ENCODE measurements at regions not wholly inside any gene's neighbourhood (a gene's known extent, or its start where the extent isn't known, plus 50 kb on each side); places are given as distances from the start of the nearest gene placed in this dataset.
"Not testable (repeated sequence)": the region's sequence is repeated elsewhere in the genome, so short reads cannot be mapped to it uniquely, and the experiment has no call there.

GRCh38 chr2:208671284-208671683 lies 264.7 kb downstream of the PTH2R start:
- no peak overlapping the region for H3K4me3 ChIP-seq (ENCODE audit: low read depth, low read length)
- DNase-seq (ENCODE audit: low read depth): no peak

GRCh38 chr2:208671886-208672680 lies 265.5 kb downstream of the PTH2R start:
- H3K4me3 ChIP-seq (ENCODE audit: low read depth, low read length): no peak overlapping the region
- no peak for DNase-seq (ENCODE audit: low read depth)

- DNase-seq (ENCODE audit: low read depth): no peak
- H3K4me3 ChIP-seq (ENCODE audit: low read depth, low read length): no peak overlapping the region
Measured at GRCh38 chr2:208673631-208674030, 267.0 kb downstream of the PTH2R start.

GRCh38 chr2:208674919-208675318 lies 268.3 kb downstream of the PTH2R start:
- H3K4me3 ChIP-seq (ENCODE audit: low read depth, low read length): no peak overlapping the region
- no peak for DNase-seq (ENCODE audit: low read depth)

- DNase-seq (ENCODE audit: low read depth); H3K4me3 ChIP-seq (ENCODE audit: low read depth, low read length): not testable (repeated sequence)
Measured at GRCh38 chr2:208685929-208686328, 279.3 kb downstream of the PTH2R start.

- no peak for DNase-seq (ENCODE audit: low read depth)
- no peak overlapping the region for H3K4me3 ChIP-seq (ENCODE audit: low read depth, low read length)
Measured at GRCh38 chr2:208686665-208687064, 280.1 kb downstream of the PTH2R start.

- not testable (repeated sequence) for H3K4me3 ChIP-seq (ENCODE audit: low read depth, low read length); DNase-seq (ENCODE audit: low read depth)
Measured at GRCh38 chr2:208687720-208688119, 281.1 kb downstream of the PTH2R start.

- no peak overlapping the region for H3K4me3 ChIP-seq (ENCODE audit: low read depth, low read length)
- no peak for DNase-seq (ENCODE audit: low read depth)
Measured at GRCh38 chr2:208698114-208698513, 291.5 kb downstream of the PTH2R start.

- no peak for DNase-seq (ENCODE audit: low read depth)
- H3K4me3 ChIP-seq (ENCODE audit: low read depth, low read length): no peak overlapping the region
Measured at GRCh38 chr2:208708486-208708885, 301.9 kb downstream of the PTH2R start.

- no peak overlapping the region for H3K4me3 ChIP-seq (ENCODE audit: low read depth, low read length)
- DNase-seq (ENCODE audit: low read depth): no peak
Measured at GRCh38 chr2:208711598-208711997, 305.0 kb downstream of the PTH2R start.

GRCh38 chr2:208713066-208713745 lies 306.6 kb downstream of the PTH2R start:
- DNase-seq (ENCODE audit: low read depth): no peak
- no peak overlapping the region for H3K4me3 ChIP-seq (ENCODE audit: low read depth, low read length)

- DNase-seq (ENCODE audit: low read depth): no peak
- H3K4me3 ChIP-seq (ENCODE audit: low read depth, low read length): no peak overlapping the region
Measured at GRCh38 chr2:208718828-208719227, 312.2 kb downstream of the PTH2R start.

GRCh38 chr2:208722731-208723130 lies 316.1 kb downstream of the PTH2R start:
- DNase-seq (ENCODE audit: low read depth): no peak
- H3K4me3 ChIP-seq (ENCODE audit: low read depth, low read length): no peak overlapping the region

GRCh38 chr2:208725280-208725679 lies 318.7 kb downstream of the PTH2R start:
- no peak overlapping the region for H3K4me3 ChIP-seq (ENCODE audit: low read depth, low read length)
- no peak for DNase-seq (ENCODE audit: low read depth)

- H3K4me3 ChIP-seq (ENCODE audit: low read depth, low read length): no peak overlapping the region
- DNase-seq (ENCODE audit: low read depth): no peak
Measured at GRCh38 chr2:208726242-208726641, 319.6 kb downstream of the PTH2R start.

- H3K4me3 ChIP-seq (ENCODE audit: low read depth, low read length); DNase-seq (ENCODE audit: low read depth): not testable (repeated sequence)
Measured at GRCh38 chr2:208751663-208752415, 345.2 kb downstream of the PTH2R start.

- H3K4me3 ChIP-seq (ENCODE audit: low read depth, low read length): no peak overlapping the region
- DNase-seq (ENCODE audit: low read depth): no peak
Measured at GRCh38 chr2:208757364-208757763, 350.8 kb downstream of the PTH2R start.

- DNase-seq (ENCODE audit: low read depth); H3K4me3 ChIP-seq (ENCODE audit: low read depth, low read length): not testable (repeated sequence)
Measured at GRCh38 chr2:208773074-208773473, 366.5 kb downstream of the PTH2R start.

- H3K4me3 ChIP-seq (ENCODE audit: low read depth, low read length): no peak overlapping the region
Measured at GRCh38 chr2:208781166-208781565, 374.6 kb downstream of the PTH2R start.

GRCh38 chr2:208782097-208782496 lies 375.5 kb downstream of the PTH2R start:
- no peak for DNase-seq (ENCODE audit: low read depth)
- H3K4me3 ChIP-seq (ENCODE audit: low read depth, low read length): no peak overlapping the region

More at GRCh38 chr2:208781166-208781565, 374.6 kb downstream of the PTH2R start:
- DNase-seq (ENCODE audit: low read depth): no peak

Data from skeletal muscle cell (primary cell).